Retinal pigment epithelial cell (primary cell): ENCODE measurements at regions not wholly inside any gene's neighbourhood (a gene's known extent, or its start where the extent isn't known, plus 50 kb on each side); places are given as distances from the start of the nearest gene placed in this dataset.

Experiments
- DNase-seq: peaks from one replicate; pipeline ENCODE4 v3.0.0-alpha.2; 2010; ENCODE audit warnings: low read depth
- H3K4me3 ChIP-seq: 2 replicates; pipeline ENCODE4 v1.5.1; 2011; ENCODE audit warnings: mild to moderate bottlenecking, low read length, control low read depth, moderate library complexity
- CTCF ChIP-seq: conservative IDR thresholded peaks from 2 replicates; pipeline ENCODE4 v1.5.1; 2011; ENCODE audit warnings: low read depth, low read length, control low read depth, inconsistent platforms

DNA sequence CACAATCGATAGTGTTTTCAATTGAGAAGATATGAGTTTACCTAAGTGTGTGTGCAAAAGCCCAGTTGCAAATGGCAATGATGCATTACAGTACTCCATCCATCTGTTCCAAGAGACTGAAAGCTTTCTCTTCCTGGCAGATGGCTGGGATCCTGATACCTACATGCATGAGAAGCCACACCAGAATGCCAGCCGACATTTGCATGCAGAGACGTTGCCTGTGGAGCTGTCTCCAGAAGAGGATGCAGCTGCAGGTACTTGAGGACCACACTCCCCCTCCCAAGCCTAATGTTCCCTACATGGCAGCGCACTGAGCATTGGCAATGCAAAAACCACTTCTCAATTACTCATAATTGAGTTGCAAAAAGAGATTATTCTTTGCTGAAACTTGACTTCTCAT is 332.1 kb downstream of the WDR11 start:
- no peak for DNase-seq
- no peak for TF ChIP-seq CTCF
- no peak overlapping the region for H3K4me3 ChIP-seq

- no peak for DNase-seq
- no peak for TF ChIP-seq CTCF
- H3K4me3 ChIP-seq, result no peak overlapping the region
Observed at GRCh38 chr10:121183707-121184106, 332.5 kb downstream of the WDR11 start.

GRCh38 chr10:121185816-121186455 is 334.8 kb downstream of the WDR11 start:
- no peak overlapping the region for H3K4me3 ChIP-seq
- no peak for DNase-seq
- TF ChIP-seq CTCF, result no peak

- TF ChIP-seq CTCF, result no peak
- no peak overlapping the region for H3K4me3 ChIP-seq
- DNase-seq, result no peak
Observed at GRCh38 chr10:121187391-121187790, 336.2 kb downstream of the WDR11 start.

GRCh38 chr10:121188005-121188404 is 336.8 kb downstream of the WDR11 start:
- H3K4me3 ChIP-seq, result no peak overlapping the region
- DNase-seq, result no peak
- peak; percentile 6 for TF ChIP-seq CTCF

DNA sequence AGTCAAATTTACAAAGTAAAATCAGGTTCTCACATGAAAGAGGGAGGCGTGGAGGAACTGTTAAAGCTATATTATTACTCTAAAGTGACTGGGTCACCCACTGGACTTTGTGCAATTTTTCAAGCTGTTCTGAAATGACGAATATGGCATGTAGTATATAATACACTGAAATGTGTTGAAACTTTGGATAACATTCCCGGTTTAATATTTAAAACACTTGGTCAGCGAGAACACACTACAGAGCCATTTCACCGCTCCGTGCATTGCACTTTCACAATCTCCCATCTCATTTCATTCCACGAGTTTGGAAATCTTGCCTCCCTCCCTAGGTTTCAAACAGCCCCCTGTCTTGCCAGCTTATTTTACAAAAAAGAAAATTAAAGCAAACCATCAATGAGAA is 337.9 kb downstream of the WDR11 start:
- no peak overlapping the region for H3K4me3 ChIP-seq
- DNase-seq, result no peak
- no peak for TF ChIP-seq CTCF

DNA sequence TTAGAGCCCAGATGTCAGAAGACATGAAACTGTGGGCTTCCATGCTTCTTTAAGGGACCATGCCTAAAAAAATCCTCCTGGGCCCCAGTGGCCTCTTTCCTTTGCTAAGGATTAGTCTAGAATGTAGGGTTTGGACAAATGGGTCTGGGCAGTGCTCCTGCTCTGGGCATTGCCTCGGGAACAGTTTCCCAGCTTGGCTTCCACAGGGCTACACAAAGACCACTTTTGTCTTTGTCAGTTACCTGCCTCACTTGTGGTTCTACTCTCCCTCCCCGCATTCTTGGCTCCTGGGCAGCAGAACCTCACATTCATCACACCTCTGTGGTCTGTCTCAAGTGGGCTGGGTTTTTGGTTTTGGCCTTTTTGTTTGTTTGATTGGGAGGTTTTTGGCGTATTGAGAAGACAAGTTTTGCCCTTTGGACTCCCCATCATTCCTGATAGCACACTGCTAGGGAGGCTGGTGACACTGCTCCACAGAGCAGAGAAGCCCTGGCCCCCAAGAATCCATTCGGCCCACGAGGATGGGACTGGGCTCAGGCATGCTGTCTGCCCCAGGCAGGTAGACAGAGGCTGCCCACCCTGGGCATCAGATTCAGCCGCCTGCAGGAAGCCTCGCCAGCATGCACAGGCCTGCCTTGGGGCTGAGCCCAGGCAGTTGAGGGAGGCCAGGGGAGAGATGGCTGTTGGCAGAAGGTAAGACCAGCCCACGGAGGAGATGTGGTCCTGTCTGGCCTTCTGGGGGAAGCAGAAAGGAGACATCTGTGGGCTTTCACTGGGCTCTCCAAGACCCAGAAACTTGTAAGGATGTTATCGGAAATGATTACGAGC is 343.7 kb downstream of the WDR11 start:
- no peak for DNase-seq
- H3K4me3 ChIP-seq, result no peak overlapping the region
- TF ChIP-seq CTCF, result no peak
